Mesendoderm (in vitro differentiated cells): ENCODE measurements at regions not wholly inside any gene's neighbourhood (a gene's known extent, or its start where the extent isn't known, plus 50 kb on each side); places are given as distances from the start of the nearest gene placed in this dataset.

ENCODE experiments used
- DNase-seq: peaks from one replicate; pipeline ENCODE4 v3.0.0; 2013
- H2AK5ac ChIP-seq: 2 replicates; pipeline ENCODE4 v1.6.1; 2013; ENCODE audit warnings: low read length, inconsistent platforms
- H2BK120ac ChIP-seq: 2 replicates; pipeline ENCODE4 v1.6.1; 2013; ENCODE audit warnings: low read depth, mild to moderate bottlenecking, low read length, moderate library complexity, mixed read lengths
- H2BK15ac ChIP-seq: replicated peaks from 2 replicates; pipeline ENCODE4 v1.6.1; 2013; ENCODE audit warnings: low read depth, mild to moderate bottlenecking, moderate library complexity
- H2BK5ac ChIP-seq: 2 replicates; pipeline ENCODE4 v1.6.1; 2013; ENCODE audit warnings: low read length, inconsistent platforms
- H3K18ac ChIP-seq: 2 replicates; pipeline ENCODE4 v1.6.1; 2013; ENCODE audit warnings: mild to moderate bottlenecking, low read length, mixed read lengths
- H3K23ac ChIP-seq: one replicate; pipeline ENCODE4 v1.6.1; 2013; ENCODE audit warnings: low read length
- H3K27ac ChIP-seq: 2 replicates; pipeline ENCODE4 v1.5.1; 2013; ENCODE audit warnings: low read depth, mild to moderate bottlenecking, inconsistent platforms, low read length, moderate library complexity
- H3K27me3 ChIP-seq: 2 replicates; pipeline ENCODE4 v1.6.1; 2013; ENCODE audit warnings: low read length, control low read depth, mild to moderate bottlenecking, inconsistent platforms; ENCODE audit not compliant: insufficient read depth, poor library complexity
- H3K36me3 ChIP-seq: 2 replicates; pipeline ENCODE4 v1.6.1; 2013; ENCODE audit warnings: low read length, inconsistent platforms; ENCODE audit not compliant: control insufficient read depth, insufficient read depth
- H3K4ac ChIP-seq: one replicate; pipeline ENCODE4 v1.6.1; 2013; ENCODE audit warnings: low read depth, mild to moderate bottlenecking, low read length, moderate library complexity
- H3K4me1 ChIP-seq: 2 replicates; pipeline ENCODE4 v1.6.1; 2013; ENCODE audit warnings: low read depth, low read length, inconsistent platforms; ENCODE audit not compliant: control insufficient read depth
- H3K4me2 ChIP-seq: 2 replicates; pipeline ENCODE4 v1.6.1; 2013; ENCODE audit warnings: low read length
- H3K4me3 ChIP-seq: 2 replicates; pipeline ENCODE4 v1.5.1; 2013; ENCODE audit warnings: mild to moderate bottlenecking, low read length
- H3K56ac ChIP-seq: one replicate; pipeline ENCODE4 v1.6.1; 2013; ENCODE audit warnings: low read length
- H3K79me1 ChIP-seq: 2 replicates; pipeline ENCODE4 v1.6.1; 2013; ENCODE audit warnings: low read length, inconsistent platforms
- H3K79me2 ChIP-seq: 2 replicates; pipeline ENCODE4 v1.6.1; 2013; ENCODE audit warnings: mild to moderate bottlenecking, low read length; ENCODE audit not compliant: control insufficient read depth, insufficient read depth
- H3K9ac ChIP-seq: 2 replicates; pipeline ENCODE4 v1.6.1; 2013; ENCODE audit warnings: low read length, inconsistent platforms
- H4K5ac ChIP-seq: one replicate; pipeline ENCODE4 v1.6.1; 2013; ENCODE audit warnings: low read length
- H4K8ac ChIP-seq: one replicate; pipeline ENCODE4 v1.6.1; 2013; ENCODE audit warnings: low read depth, mild to moderate bottlenecking, control low read depth, low read length, moderate library complexity
- WGBS: extraction: QIAGEN DNeasy Blood & Tissue Kit; methylation state at CpG from one replicate; pipeline ENCODE4 v1.1.7; 2013; ENCODE audit warnings: low lambda C conversion rate, missing lambda C conversion rate; ENCODE audit not compliant: insufficient coverage; ENCODE audit errors: extremely low coverage; 5-methylcytosine and 5-hydroxymethylcytosine counted together

- H3K36me3 ChIP-seq: no peaks in the 10 kb centered on the region
- no peak overlapping the region for H3K27ac ChIP-seq
- no CpG with 5 or more reads among the region's 1 CpG for WGBS
These were observed 64.8 kb upstream of the CHST9 start for GRCh38 chr18:27249933-27250332.

GRCh38 chr18:27244259-27244658, 59.2 kb upstream of the CHST9 start:
- Histone ChIP-seq H3K56ac (no peak overlapping the region), H3K27ac (no peak overlapping the region), H3K79me2 (no peaks in the 10 kb centered on the region), H4K5ac (no peak overlapping the region), H3K4me2 (no peak overlapping the region), H3K27me3 (no peaks in the 10 kb centered on the region), H3K9ac (no peak overlapping the region), H3K4ac (no peak overlapping the region), H4K8ac (no peak overlapping the region), H3K36me3 (no peaks in the 10 kb centered on the region), H3K18ac (no peak overlapping the region), H2BK120ac (no peak overlapping the region), H2BK5ac (no peak overlapping the region), H3K4me1 (peaks cover 3% of the 10 kb centered on the region), H2BK15ac (peak overlapping the region; percentile 36), H2AK5ac (no peak overlapping the region), H3K23ac (no peak overlapping the region), H3K4me3 (no peak overlapping the region), H3K79me1 (no peaks in the 10 kb centered on the region)
- DNase-seq: no peak
- WGBS: no CpG with 5 or more reads among the region's 4 CpGs

More at GRCh38 chr18:27249933-27250332, 64.8 kb upstream of the CHST9 start:
- H3K18ac ChIP-seq: no peak overlapping the region
- H3K4me3 ChIP-seq: no peak overlapping the region
- H4K5ac ChIP-seq: no peak overlapping the region
- no peaks in the 10 kb centered on the region for H3K79me2 ChIP-seq
- no peaks in the 10 kb centered on the region for H3K4me1 ChIP-seq
- no peak overlapping the region for H3K9ac ChIP-seq
- H3K4ac ChIP-seq: no peak overlapping the region
- no peak overlapping the region for H2BK5ac ChIP-seq
- no peak overlapping the region for H2AK5ac ChIP-seq
- H3K79me1 ChIP-seq: no peaks in the 10 kb centered on the region
- H2BK15ac ChIP-seq: no peak overlapping the region
- no peak overlapping the region for H3K4me2 ChIP-seq
- H2BK120ac ChIP-seq: no peak overlapping the region
- H3K27me3 ChIP-seq: no peaks in the 10 kb centered on the region
- H3K23ac ChIP-seq: no peak overlapping the region
- no peak for DNase-seq
- H4K8ac ChIP-seq: no peak overlapping the region
- no peak overlapping the region for H3K56ac ChIP-seq

- H2BK120ac ChIP-seq: no peak overlapping the region
- WGBS: no CpG with 5 or more reads among the region's 5 CpGs
- H3K4me2 ChIP-seq: no peak overlapping the region
- no peak overlapping the region for H3K4ac ChIP-seq
- H3K23ac ChIP-seq: no peak overlapping the region
- no peak overlapping the region for H3K27ac ChIP-seq
- H3K4me3 ChIP-seq: no peak overlapping the region
- H3K4me1 ChIP-seq: peaks cover 3% of the 10 kb centered on the region
- no peak overlapping the region for H4K5ac ChIP-seq
- no peaks in the 10 kb centered on the region for H3K27me3 ChIP-seq
- no peaks in the 10 kb centered on the region for H3K79me1 ChIP-seq
- H3K18ac ChIP-seq: no peak overlapping the region
- DNase-seq: no peak
- no peak overlapping the region for H2BK5ac ChIP-seq
- no peak overlapping the region for H4K8ac ChIP-seq
- no peaks in the 10 kb centered on the region for H3K36me3 ChIP-seq
- no peak overlapping the region for H3K56ac ChIP-seq
- no peak overlapping the region for H2AK5ac ChIP-seq
- no peaks in the 10 kb centered on the region for H3K79me2 ChIP-seq
- no peak overlapping the region for H2BK15ac ChIP-seq
- no peak overlapping the region for H3K9ac ChIP-seq
These were observed 57.4 kb upstream of the CHST9 start for GRCh38 chr18:27242392-27243047.

GRCh38 chr18:27240383-27240782, 55.3 kb upstream of the CHST9 start:
- Histone ChIP-seq H3K27ac (no peak overlapping the region), H3K56ac (no peak overlapping the region), H3K27me3 (no peaks in the 10 kb centered on the region), H3K9ac (no peak overlapping the region), H3K36me3 (no peaks in the 10 kb centered on the region), H3K79me2 (no peaks in the 10 kb centered on the region), H2BK5ac (no peak overlapping the region), H3K4me2 (no peak overlapping the region), H2AK5ac (no peak overlapping the region), H3K4me3 (no peak overlapping the region), H3K4ac (no peak overlapping the region), H2BK15ac (no peak overlapping the region), H3K18ac (no peak overlapping the region), H3K23ac (no peak overlapping the region), H3K79me1 (no peaks in the 10 kb centered on the region), H4K8ac (no peak overlapping the region), H2BK120ac (no peak overlapping the region), H4K5ac (no peak overlapping the region), H3K4me1 (peaks cover 3% of the 10 kb centered on the region)
- no CpG with 5 or more reads among the region's 3 CpGs for WGBS
- DNase-seq: no peak

GRCh38 chr18:27239669-27240068, 54.6 kb upstream of the CHST9 start:
- WGBS: no CpG with 5 or more reads among the region's 4 CpGs
- no peak overlapping the region for H2AK5ac ChIP-seq
- no peak overlapping the region for H3K27ac ChIP-seq
- H3K4me3 ChIP-seq: no peak overlapping the region
- H3K9ac ChIP-seq: no peak overlapping the region
- H2BK15ac ChIP-seq: no peak overlapping the region
- no peaks in the 10 kb centered on the region for H3K79me1 ChIP-seq
- no peak for DNase-seq
- no peak overlapping the region for H3K23ac ChIP-seq
- H3K36me3 ChIP-seq: no peaks in the 10 kb centered on the region
- H4K5ac ChIP-seq: no peak overlapping the region
- H4K8ac ChIP-seq: no peak overlapping the region
- no peak overlapping the region for H2BK120ac ChIP-seq
- H3K4ac ChIP-seq: no peak overlapping the region
- H3K4me2 ChIP-seq: no peak overlapping the region
- H3K79me2 ChIP-seq: no peaks in the 10 kb centered on the region
- H2BK5ac ChIP-seq: no peak overlapping the region
- H3K56ac ChIP-seq: no peak overlapping the region
- no peaks in the 10 kb centered on the region for H3K27me3 ChIP-seq
- no peak overlapping the region for H3K18ac ChIP-seq
- peaks cover 3% of the 10 kb centered on the region for H3K4me1 ChIP-seq
